LNCAP (cell line): ENCODE measurements at regions not wholly inside any gene's neighbourhood (a gene's known extent, or its start where the extent isn't known, plus 50 kb on each side); places are given as distances from the start of the nearest gene placed in this dataset.

Experiments used
- TF ChIP-seq, protein P1 (sequence below): fragments of 450-650 bp; IDR thresholded peaks from 2 replicates; pipeline ENCODE4 v1.5.1; 2017; ENCODE audit warnings: mild to moderate bottlenecking

DNA sequence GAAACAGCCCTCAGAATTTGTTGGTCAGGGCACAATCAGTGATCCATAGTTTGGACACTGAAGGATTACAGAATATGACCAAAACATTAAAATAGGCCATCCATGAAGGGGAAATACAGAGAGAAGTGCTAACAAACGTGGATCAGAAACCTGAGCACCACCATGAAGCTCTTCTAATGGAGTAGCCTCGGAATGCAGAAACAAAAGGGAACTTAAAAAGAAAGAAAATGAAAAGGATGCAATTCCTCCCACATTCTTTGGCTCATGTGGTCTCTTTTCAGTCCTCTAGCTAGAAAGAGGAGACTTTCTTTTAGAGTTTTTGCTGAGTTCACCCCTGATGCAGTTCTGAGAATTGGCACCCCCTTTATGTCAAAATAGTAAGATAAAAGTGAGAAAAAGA is 989.8 kb upstream of the B3GALT2 start:
- TF ChIP-seq, protein P1, sequence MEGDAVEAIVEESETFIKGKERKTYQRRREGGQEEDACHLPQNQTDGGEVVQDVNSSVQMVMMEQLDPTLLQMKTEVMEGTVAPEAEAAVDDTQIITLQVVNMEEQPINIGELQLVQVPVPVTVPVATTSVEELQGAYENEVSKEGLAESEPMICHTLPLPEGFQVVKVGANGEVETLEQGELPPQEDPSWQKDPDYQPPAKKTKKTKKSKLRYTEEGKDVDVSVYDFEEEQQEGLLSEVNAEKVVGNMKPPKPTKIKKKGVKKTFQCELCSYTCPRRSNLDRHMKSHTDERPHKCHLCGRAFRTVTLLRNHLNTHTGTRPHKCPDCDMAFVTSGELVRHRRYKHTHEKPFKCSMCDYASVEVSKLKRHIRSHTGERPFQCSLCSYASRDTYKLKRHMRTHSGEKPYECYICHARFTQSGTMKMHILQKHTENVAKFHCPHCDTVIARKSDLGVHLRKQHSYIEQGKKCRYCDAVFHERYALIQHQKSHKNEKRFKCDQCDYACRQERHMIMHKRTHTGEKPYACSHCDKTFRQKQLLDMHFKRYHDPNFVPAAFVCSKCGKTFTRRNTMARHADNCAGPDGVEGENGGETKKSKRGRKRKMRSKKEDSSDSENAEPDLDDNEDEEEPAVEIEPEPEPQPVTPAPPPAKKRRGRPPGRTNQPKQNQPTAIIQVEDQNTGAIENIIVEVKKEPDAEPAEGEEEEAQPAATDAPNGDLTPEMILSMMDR = no peak

GRCh38 chr1:194175251-194175650 is 988.8 kb upstream of the B3GALT2 start:
- TF ChIP-seq, protein P1 = no peak

- TF ChIP-seq, protein P1 = no peak
Observed at GRCh38 chr1:194174528-194174927, 988.1 kb upstream of the B3GALT2 start.

- TF ChIP-seq, protein P1 = no peak
Observed at GRCh38 chr1:194171596-194171995, 985.2 kb upstream of the B3GALT2 start.

- TF ChIP-seq, protein P1 = no peak
Observed at GRCh38 chr1:194167956-194168640, 981.7 kb upstream of the B3GALT2 start.

DNA sequence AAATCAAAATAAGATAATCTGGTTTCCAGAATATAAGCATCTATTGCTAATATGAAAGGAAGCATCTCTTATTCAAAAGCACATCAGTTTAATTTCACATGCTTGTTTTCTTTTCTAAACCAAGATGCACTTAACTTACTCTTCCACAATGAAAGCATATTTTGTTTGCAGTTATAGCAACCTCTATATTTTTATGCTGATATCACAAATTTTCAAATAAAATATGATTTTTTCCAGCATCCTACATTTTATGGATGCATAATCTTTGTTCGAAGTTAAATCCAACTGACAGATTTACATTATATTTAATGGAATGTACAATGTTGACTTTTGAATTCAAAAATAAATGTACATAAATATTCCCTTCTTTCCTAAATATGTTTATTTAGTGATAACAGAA is 978.3 kb upstream of the B3GALT2 start:
- TF ChIP-seq, protein P1 = no peak

DNA sequence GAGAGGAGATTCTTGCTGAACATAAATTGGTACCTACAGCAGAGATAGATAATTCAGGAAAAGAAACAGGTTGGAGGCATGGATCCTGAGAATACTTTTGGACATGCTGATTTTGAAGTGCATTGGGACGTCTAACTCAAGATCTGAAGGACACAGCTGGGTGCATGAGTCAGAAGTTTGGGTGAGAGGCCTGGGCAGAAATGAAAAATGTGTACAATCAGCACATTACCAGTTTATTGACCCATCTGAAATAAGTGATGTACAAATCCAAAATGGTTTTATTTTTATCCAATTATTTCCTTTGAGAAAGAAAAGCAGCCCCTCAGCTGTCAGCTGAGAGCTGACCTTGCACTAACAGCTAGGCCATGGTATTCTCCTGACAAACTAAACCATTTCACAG is 975.2 kb upstream of the B3GALT2 start:
- TF ChIP-seq, protein P1 = no peak

- TF ChIP-seq, protein P1 = no peak; the same call in 1 of the 2 replicates
Observed at GRCh38 chr1:194159941-194160340, 973.5 kb upstream of the B3GALT2 start.
